Stimulated activated CD4-positive, alpha-beta T cell treated with anti-CD3 and anti-CD28 coated beads, TNF-alpha, amount 100 ng/mL, for 1 hour (primary cell): ENCODE measurements at regions not wholly inside any gene's neighbourhood (a gene's known extent, or its start where the extent isn't known, plus 50 kb on each side); places are given as distances from the start of the nearest gene placed in this dataset.

Source experiments
- DNase-seq, 3 donors: peaks; one replicate each; pipeline ENCODE4 v3.0.0-alpha.2; 2020; ENCODE audit warnings: low read depth in 3 of 3, low spot score in 1 of 3

GRCh38 chr3:44076221-44076829 is 165.4 kb upstream of the TOPAZ1 start:
- DNase-seq: no peak

GRCh38 chr3:44077267-44077666 is 164.4 kb upstream of the TOPAZ1 start:
- no peak for DNase-seq

GRCh38 chr3:44078863-44079262 is 162.8 kb upstream of the TOPAZ1 start:
- no peak for DNase-seq

GRCh38 chr3:44079916-44080315 is 161.8 kb upstream of the TOPAZ1 start:
- no peak for DNase-seq

- no peak for DNase-seq
Observed at GRCh38 chr3:44080474-44081072, 161.1 kb upstream of the TOPAZ1 start.

- no peak for DNase-seq
Observed at GRCh38 chr3:44090036-44090435, 151.7 kb upstream of the TOPAZ1 start.

GRCh38 chr3:44092497-44092896 is 149.2 kb upstream of the TOPAZ1 start:
- no peak for DNase-seq

- DNase-seq: no peak
Observed at GRCh38 chr3:44093531-44093930, 148.2 kb upstream of the TOPAZ1 start.

GRCh38 chr3:44098656-44099415 is 142.8 kb upstream of the TOPAZ1 start:
- no peak for DNase-seq

- DNase-seq: no peak
Observed at GRCh38 chr3:44099566-44100297, 142.0 kb upstream of the TOPAZ1 start.

GRCh38 chr3:44100298-44100695 is 141.4 kb upstream of the TOPAZ1 start:
- DNase-seq: no peak

GRCh38 chr3:44104043-44104442 is 137.6 kb upstream of the TOPAZ1 start:
- no peak for DNase-seq

GRCh38 chr3:44104668-44105321 is 136.9 kb upstream of the TOPAZ1 start:
- no peak for DNase-seq

GRCh38 chr3:44105571-44105970 is 136.1 kb upstream of the TOPAZ1 start:
- DNase-seq: no peak

GRCh38 chr3:44106756-44107155 is 134.9 kb upstream of the TOPAZ1 start:
- DNase-seq: no peak

GRCh38 chr3:44108481-44108880 is 133.2 kb upstream of the TOPAZ1 start:
- no peak for DNase-seq

GRCh38 chr3:44109771-44110361 is 131.8 kb upstream of the TOPAZ1 start:
- DNase-seq: no peak

- DNase-seq: no peak
Observed at GRCh38 chr3:44110648-44111047, 131.0 kb upstream of the TOPAZ1 start.

- no peak for DNase-seq
Observed at GRCh38 chr3:44111482-44111881, 130.2 kb upstream of the TOPAZ1 start.

GRCh38 chr3:44114142-44114541 is 127.5 kb upstream of the TOPAZ1 start:
- DNase-seq: peak in 1 of 3 donors; percentile 39

GRCh38 chr3:44117239-44117638 is 124.4 kb upstream of the TOPAZ1 start:
- no peak for DNase-seq
